LNCaP clone FGC (cell line): ENCODE measurements at regions not wholly inside any gene's neighbourhood (a gene's known extent, or its start where the extent isn't known, plus 50 kb on each side); places are given as distances from the start of the nearest gene placed in this dataset.

Source experiments
- DNase-seq: peaks from one replicate; pipeline ENCODE4 v3.0.0-alpha.2; 2011; ENCODE audit warnings: low read depth
- H3K4me3 ChIP-seq: 2 replicates; pipeline ENCODE4 v1.5.1; 2011; ENCODE audit warnings: mild to moderate bottlenecking, low read depth, low read length, control low read depth
- CTCF ChIP-seq: IDR thresholded peaks from 2 replicates; pipeline ENCODE4 v1.5.1; 2012; ENCODE audit warnings: mild to moderate bottlenecking; ENCODE audit not compliant: control insufficient read depth, insufficient read depth; ENCODE audit errors: extremely low read depth

GRCh38 chr19:29375429-29376119, 150.2 kb upstream of the VSTM2B start:
- no peak overlapping the region for H3K4me3 ChIP-seq
- DNase-seq = no peak
- TF ChIP-seq CTCF = no peak

- no peak overlapping the region for H3K4me3 ChIP-seq
- DNase-seq = no peak
- TF ChIP-seq CTCF = no peak
These were observed 148.9 kb upstream of the VSTM2B start for GRCh38 chr19:29376855-29377354.

- no peak for TF ChIP-seq CTCF
- no peak overlapping the region for H3K4me3 ChIP-seq
- DNase-seq = no peak
These were observed 147.7 kb upstream of the VSTM2B start for GRCh38 chr19:29378126-29378525.

GRCh38 chr19:29378543-29379080, 147.2 kb upstream of the VSTM2B start:
- no peak for TF ChIP-seq CTCF
- DNase-seq = no peak
- no peak overlapping the region for H3K4me3 ChIP-seq

GRCh38 chr19:29379257-29380021, 146.4 kb upstream of the VSTM2B start:
- no peak overlapping the region for H3K4me3 ChIP-seq
- DNase-seq = no peak
- TF ChIP-seq CTCF = no peak

- DNase-seq = no peak
- no peak overlapping the region for H3K4me3 ChIP-seq
- TF ChIP-seq CTCF = no peak
These were observed 145.2 kb upstream of the VSTM2B start for GRCh38 chr19:29380581-29380980.
